Jurkat, Clone E6-1 (cell line): ENCODE measurements at regions not wholly inside any gene's neighbourhood (a gene's known extent, or its start where the extent isn't known, plus 50 kb on each side); places are given as distances from the start of the nearest gene placed in this dataset.

Experiments used
- DNase-seq: peaks from one replicate; pipeline ENCODE4 v3.0.0-alpha.2; 2011; ENCODE audit warnings: low read depth, low spot score
- H3K4me3 ChIP-seq: 2 replicates; pipeline ENCODE4 v1.5.1; 2011; ENCODE audit warnings: mild to moderate bottlenecking, low read length, control low read depth, moderate library complexity

GRCh38 chr4:115310641-115311040 lies 197.2 kb upstream of the NDST4 start:
- no peak for DNase-seq

GRCh38 chr4:115294717-115295116 lies 181.3 kb upstream of the NDST4 start:
- no peak for DNase-seq
- H3K4me3 ChIP-seq: no peak overlapping the region

More at GRCh38 chr4:115310641-115311040, 197.2 kb upstream of the NDST4 start:
- H3K4me3 ChIP-seq: no peak overlapping the region

GRCh38 chr4:115293093-115293462 lies 179.7 kb upstream of the NDST4 start:
- H3K4me3 ChIP-seq: no peak overlapping the region
- no peak for DNase-seq

- no peak for DNase-seq
Measured at GRCh38 chr4:115292320-115293092, 179.1 kb upstream of the NDST4 start.

GRCh38 chr4:115287426-115287825 lies 174.0 kb upstream of the NDST4 start:
- no peak overlapping the region for H3K4me3 ChIP-seq
- DNase-seq: no peak

More at GRCh38 chr4:115292320-115293092, 179.1 kb upstream of the NDST4 start:
- H3K4me3 ChIP-seq: no peak overlapping the region

- no peak for DNase-seq
Measured at GRCh38 chr4:115279330-115279729, 165.9 kb upstream of the NDST4 start.

GRCh38 chr4:115278830-115279229 lies 165.4 kb upstream of the NDST4 start:
- no peak overlapping the region for H3K4me3 ChIP-seq
- DNase-seq: no peak

More at GRCh38 chr4:115279330-115279729, 165.9 kb upstream of the NDST4 start:
- no peak overlapping the region for H3K4me3 ChIP-seq

GRCh38 chr4:115275615-115276014 lies 162.2 kb upstream of the NDST4 start:
- no peak for DNase-seq
- H3K4me3 ChIP-seq: no peak overlapping the region

- no peak for DNase-seq
- no peak overlapping the region for H3K4me3 ChIP-seq
Measured at GRCh38 chr4:115274545-115274944, 161.1 kb upstream of the NDST4 start.

- DNase-seq: no peak
- H3K4me3 ChIP-seq: no peak overlapping the region
Measured at GRCh38 chr4:115272594-115272993, 159.2 kb upstream of the NDST4 start.

- DNase-seq: no peak
- no peak overlapping the region for H3K4me3 ChIP-seq
Measured at GRCh38 chr4:115272185-115272584, 158.8 kb upstream of the NDST4 start.

- H3K4me3 ChIP-seq: no peak overlapping the region
- DNase-seq: no peak
Measured at GRCh38 chr4:115260195-115260594, 146.8 kb upstream of the NDST4 start.

- H3K4me3 ChIP-seq: no peak overlapping the region
- DNase-seq: no peak
Measured at GRCh38 chr4:115259642-115260041, 146.2 kb upstream of the NDST4 start.

GRCh38 chr4:115249808-115250207 lies 136.4 kb upstream of the NDST4 start:
- DNase-seq: no peak
- no peak overlapping the region for H3K4me3 ChIP-seq

GRCh38 chr4:115234405-115235093 lies 121.1 kb upstream of the NDST4 start:
- peak; percentile 2 for DNase-seq
- H3K4me3 ChIP-seq: no peak overlapping the region

GRCh38 chr4:115233600-115233999 lies 120.2 kb upstream of the NDST4 start:
- no peak overlapping the region for H3K4me3 ChIP-seq
- no peak for DNase-seq

GRCh38 chr4:115229873-115230272 lies 116.5 kb upstream of the NDST4 start:
- no peak overlapping the region for H3K4me3 ChIP-seq
- no peak for DNase-seq

GRCh38 chr4:115228851-115229250 lies 115.4 kb upstream of the NDST4 start:
- no peak for DNase-seq
- H3K4me3 ChIP-seq: no peak overlapping the region

GRCh38 chr4:115222061-115222460 lies 108.6 kb upstream of the NDST4 start:
- no peak for DNase-seq
- H3K4me3 ChIP-seq: no peak overlapping the region

- H3K4me3 ChIP-seq: no peak overlapping the region
- no peak for DNase-seq
Measured at GRCh38 chr4:115219862-115220261, 106.4 kb upstream of the NDST4 start.
